Panc1 (cell line): ENCODE measurements at regions not wholly inside any gene's neighbourhood (a gene's known extent, or its start where the extent isn't known, plus 50 kb on each side); places are given as distances from the start of the nearest gene placed in this dataset.

Experiments used
- ATAC-seq: fragments of 200-7000 bp; cut with Tn5 transposase; 2 replicates; pipeline ENCODE4 v1.9.1; 2020; ENCODE audit warnings: mild to moderate bottlenecking, moderate library complexity
- BruUV-seq: library from RNA; stranded (reverse); fragments of 400-500 nt; replicated peaks from 2 replicates; lab custom pipeline; 2021; lab: Mats Ljungman, UMichigan
- CTCF ChIA-PET: fragments of 300-600 bp; sonication (Branson Sonifier 250); formaldehyde crosslinking; loops from one replicate; lab custom pipeline; 2022; ENCODE audit warnings: antibody characterized with exemption; lab: Charles Lee
- POLR2A ChIA-PET: fragments of 300-600 bp; sonication (Branson Sonifier 250); formaldehyde crosslinking; loops from one replicate; lab custom pipeline; 2022; ENCODE audit warnings: antibody characterized with exemption; lab: Charles Lee
- DNase-seq: peaks from one replicate; pipeline ENCODE4 v3.0.0-alpha.2; 2010; ENCODE audit warnings: low read depth, low spot score
- H3K27ac ChIP-seq: 2 replicates; pipeline ENCODE4 v1.5.1; 2011; ENCODE audit warnings: mild to moderate bottlenecking, low read length, inconsistent platforms
- H3K27me3 ChIP-seq: fragments of 200-500 bp; sonication (Bioruptor generic); 2 replicates; pipeline ENCODE4 v1.6.0; 2014; ENCODE audit warnings: low read length, inconsistent platforms; ENCODE audit not compliant: control insufficient read depth, insufficient read depth
- H3K36me3 ChIP-seq: fragments of 200-500 bp; sonication (Bioruptor generic); 2 replicates; pipeline ENCODE4 v1.5.1; 2014; ENCODE audit warnings: inconsistent platforms, mild to moderate bottlenecking, low read length, moderate library complexity; ENCODE audit not compliant: control insufficient read depth, insufficient read depth
- H3K4me1 ChIP-seq: 2 replicates; pipeline ENCODE4 v1.5.1; 2011; ENCODE audit warnings: inconsistent platforms, mild to moderate bottlenecking, low read length, moderate library complexity; ENCODE audit not compliant: control insufficient read depth, insufficient read depth
- H3K4me3 ChIP-seq, 2 experiments: 2 replicates each; pipeline ENCODE4 v1.5.1; 2011 to 2012; ENCODE audit warnings: low read depth in 2 of 2, low read length in 2 of 2, mild to moderate bottlenecking in 2 of 2, inconsistent platforms in 1 of 2, moderate library complexity in 1 of 2
- H3K9me3 ChIP-seq: fragments of 200-500 bp; sonication (Bioruptor generic); 2 replicates; pipeline ENCODE4 v1.5.1; 2014; ENCODE audit warnings: low read depth, mild to moderate bottlenecking, inconsistent platforms, low read length, moderate library complexity; ENCODE audit not compliant: control insufficient read depth, insufficient read depth
- POLR2AphosphoS5 ChIP-seq: IDR thresholded peaks from 2 replicates; pipeline ENCODE4 v1.6.1; 2012; ENCODE audit warnings: mild to moderate bottlenecking, low read depth, low read length, moderate library complexity
- REST ChIP-seq, 2 experiments: IDR thresholded peaks; 2 replicates each; pipeline ENCODE4 v1.6.1; 2011 to 2012; ENCODE audit warnings: low read depth in 2 of 2, control low read depth in 1 of 2, low read length in 1 of 2, mild to moderate bottlenecking in 1 of 2, moderate library complexity in 1 of 2; ENCODE audit not compliant: insufficient read depth in 1 of 2
- SIN3A ChIP-seq: IDR thresholded peaks from 2 replicates; pipeline ENCODE4 v1.6.1; 2012; ENCODE audit warnings: low read depth, mild to moderate bottlenecking, low read length, moderate library complexity, borderline replicate concordance; ENCODE audit not compliant: insufficient read depth
- TCF7L2 ChIP-seq: IDR thresholded peaks from 2 replicates; pipeline ENCODE4 v1.6.1; 2011; ENCODE audit warnings: mild to moderate bottlenecking, low read depth, low read length, inconsistent platforms
- in situ Hi-C: cut with HindIII; loops from 2 replicates; pipeline ENCODE4 v1.10.0; 2016; ENCODE audit warnings: low sequenced_read_pairs, low pct_unique_long_range_greater_than_20kb
- intact Hi-C: fragments of 100-400 bp; cut with micrococcal nuclease; formaldehyde crosslinking; loops from one replicate; pipeline ENCODE4 v1.10.0; 2022; ENCODE audit not compliant: unreplicated experiment
- TF ChIP-seq, protein P1 (sequence below): fragments of 450-650 bp; IDR thresholded peaks from 2 replicates; pipeline ENCODE4 v1.5.1; 2017; ENCODE audit warnings: mild to moderate bottlenecking

DNA sequence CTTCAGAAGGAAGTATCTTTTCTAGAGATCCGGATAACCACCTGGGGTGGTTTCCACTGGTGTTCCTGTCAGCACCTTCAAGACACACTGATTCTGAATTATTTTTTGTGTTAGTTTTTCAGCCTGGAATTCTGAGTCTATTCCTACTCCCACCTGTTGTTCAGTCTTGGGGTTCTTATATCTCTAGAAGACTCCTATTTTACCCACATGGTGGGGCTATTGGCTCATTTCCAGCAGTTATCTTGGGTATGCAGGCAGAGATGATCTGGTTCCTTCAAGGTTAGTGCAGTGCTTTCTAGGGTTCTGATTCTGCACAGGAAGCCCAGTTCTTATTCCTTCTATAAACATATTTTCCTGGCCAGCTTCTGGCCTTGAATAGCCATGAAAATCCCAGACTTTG is 175.6 kb upstream of the PDE7B start:
- H3K27ac ChIP-seq = no peak overlapping the region
- H3K4me1 ChIP-seq = no peaks in the 10 kb centered on the region
- TF ChIP-seq, protein P1, sequence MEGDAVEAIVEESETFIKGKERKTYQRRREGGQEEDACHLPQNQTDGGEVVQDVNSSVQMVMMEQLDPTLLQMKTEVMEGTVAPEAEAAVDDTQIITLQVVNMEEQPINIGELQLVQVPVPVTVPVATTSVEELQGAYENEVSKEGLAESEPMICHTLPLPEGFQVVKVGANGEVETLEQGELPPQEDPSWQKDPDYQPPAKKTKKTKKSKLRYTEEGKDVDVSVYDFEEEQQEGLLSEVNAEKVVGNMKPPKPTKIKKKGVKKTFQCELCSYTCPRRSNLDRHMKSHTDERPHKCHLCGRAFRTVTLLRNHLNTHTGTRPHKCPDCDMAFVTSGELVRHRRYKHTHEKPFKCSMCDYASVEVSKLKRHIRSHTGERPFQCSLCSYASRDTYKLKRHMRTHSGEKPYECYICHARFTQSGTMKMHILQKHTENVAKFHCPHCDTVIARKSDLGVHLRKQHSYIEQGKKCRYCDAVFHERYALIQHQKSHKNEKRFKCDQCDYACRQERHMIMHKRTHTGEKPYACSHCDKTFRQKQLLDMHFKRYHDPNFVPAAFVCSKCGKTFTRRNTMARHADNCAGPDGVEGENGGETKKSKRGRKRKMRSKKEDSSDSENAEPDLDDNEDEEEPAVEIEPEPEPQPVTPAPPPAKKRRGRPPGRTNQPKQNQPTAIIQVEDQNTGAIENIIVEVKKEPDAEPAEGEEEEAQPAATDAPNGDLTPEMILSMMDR = peak; percentile 24; the same call in 1 of the 2 replicates
- no peak for TF ChIP-seq REST (IDR thresholded peaks at IDR 0.05; ENCODE audit: insufficient read depth in 1 of 2, low read depth in 2 of 2, low read length in 1 of 2)
- POLR2A ChIA-PET = no interaction called here
- H3K4me3 ChIP-seq = no peak overlapping the region
- no peaks in the 10 kb centered on the region for H3K27me3 ChIP-seq
- ATAC-seq = no peak
- peak; percentile 4 for DNase-seq
- no TSS peak for BruUV-seq
- in situ Hi-C loops = no loop called here
- no peaks in the 10 kb centered on the region for H3K36me3 ChIP-seq
- intact Hi-C loops = loop anchor here (10.0 kb wide), 1 partner anchor 549 kb away; no protein-coding TSS in a partner anchor
- CTCF ChIA-PET = no interaction called here
- no peaks in the 10 kb centered on the region for H3K9me3 ChIP-seq

GRCh38 chr6:135680964-135681913 is 170.3 kb upstream of the PDE7B start:
- Histone ChIP-seq H3K9me3 (no peaks in the 10 kb centered on the region), H3K4me3 (no peak overlapping the region), H3K4me1 (no peaks in the 10 kb centered on the region), H3K27ac (no peak overlapping the region), H3K27me3 (no peaks in the 10 kb centered on the region), H3K36me3 (no peaks in the 10 kb centered on the region)
- no peak for TF ChIP-seq REST (IDR thresholded peaks at IDR 0.05; ENCODE audit: insufficient read depth in 1 of 2, low read depth in 2 of 2, low read length in 1 of 2)
- TF ChIP-seq SIN3A = no peak
- TF ChIP-seq, protein P1 = no peak
- no peak for TF ChIP-seq POLR2AphosphoS5
- TF ChIP-seq TCF7L2 = no peak
- POLR2A ChIA-PET = no interaction called here
- ATAC-seq = no peak
- no TSS peak for BruUV-seq
- DNase-seq = no peak
- CTCF ChIA-PET = no interaction called here
- intact Hi-C loops = no loop called here
- in situ Hi-C loops = no loop called here
